ENCODE measurements at regions not wholly inside any gene's neighbourhood (a gene's known extent, or its start where the extent isn't known, plus 50 kb on each side); places are given as distances from the start of the nearest gene placed in this dataset.

DNA sequence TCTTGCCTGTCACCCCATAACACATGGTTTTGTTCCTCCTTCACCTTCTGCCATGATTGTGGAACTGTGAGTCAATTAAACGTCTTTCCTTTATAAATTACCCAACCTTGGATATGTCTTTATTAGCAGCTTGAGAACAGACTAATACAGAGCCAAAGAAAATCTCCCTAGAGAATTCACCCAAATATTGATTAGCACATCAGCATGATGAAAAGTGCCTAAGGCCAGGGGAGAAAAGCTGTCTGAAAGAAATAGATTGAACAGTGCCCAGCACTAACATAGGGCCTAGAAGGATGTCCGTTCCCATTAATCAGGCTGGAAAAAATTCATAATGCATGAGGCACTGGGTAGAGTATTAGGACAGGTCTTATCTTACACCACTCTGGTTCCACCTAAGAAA is 111.9 kb upstream of the CALN1 start:
- no peaks in the 10 kb centered on the region for H3K9me3 ChIP-seq
- no peak overlapping the region for H3K4me3 ChIP-seq
- H3K36me3 ChIP-seq, result no peaks in the 10 kb centered on the region
- H3K27me3 ChIP-seq, result no peaks in the 10 kb centered on the region
- no peak for DNase-seq

DNA sequence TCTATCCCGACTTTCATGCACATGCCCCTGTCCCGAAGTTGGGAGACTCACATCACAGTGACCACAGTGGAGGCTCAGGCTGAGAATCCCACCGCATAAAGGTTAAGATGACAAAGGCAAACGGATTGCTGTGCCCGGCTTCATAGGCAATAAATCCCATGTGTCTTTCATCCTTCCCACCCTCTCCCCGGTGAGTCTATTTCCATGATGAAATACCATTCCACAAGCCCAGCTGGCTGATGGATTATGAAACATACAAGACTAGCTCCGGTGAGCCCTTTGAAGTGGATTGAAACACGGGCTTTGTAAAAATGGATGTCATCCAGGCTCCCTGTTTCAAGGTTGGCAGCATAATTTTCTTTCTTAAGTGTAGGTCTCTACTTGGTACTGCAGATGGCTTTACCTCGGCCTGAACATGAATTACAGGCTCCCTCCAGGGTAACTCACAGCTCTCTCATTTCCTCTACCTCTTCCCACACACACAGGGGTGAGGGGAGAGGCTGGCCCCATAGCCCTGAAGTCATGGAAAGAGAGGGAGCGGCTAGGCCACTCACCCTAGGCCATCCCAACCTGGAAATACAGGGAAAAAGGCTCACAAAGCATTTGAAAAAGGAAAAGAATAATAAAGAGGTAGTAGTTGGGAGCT is 92.0 kb upstream of the CALN1 start:
- no peak overlapping the region for H3K4me3 ChIP-seq
- no peaks in the 10 kb centered on the region for H3K36me3 ChIP-seq
- no peak for DNase-seq
- no peaks in the 10 kb centered on the region for H3K27me3 ChIP-seq
- H3K9me3 ChIP-seq, result no peaks in the 10 kb centered on the region

DNA sequence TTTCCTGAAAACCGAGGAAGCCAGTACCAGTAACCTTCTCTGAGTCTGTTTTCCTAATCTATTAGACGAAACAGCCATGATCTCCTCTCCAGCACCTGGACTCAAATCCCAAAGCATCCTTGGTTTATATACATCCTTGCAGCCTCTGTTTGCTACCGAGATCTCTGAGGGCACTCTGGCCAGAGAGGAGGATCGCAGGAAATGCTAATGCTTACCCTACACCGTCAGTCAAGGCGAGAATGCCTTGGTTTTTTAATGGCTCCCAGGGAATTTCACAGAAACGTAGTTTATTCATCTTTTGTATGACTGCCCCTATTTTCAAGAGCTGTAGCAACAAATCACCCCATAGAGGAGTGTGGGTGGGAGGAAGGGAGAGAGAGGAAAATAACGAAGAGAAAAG is 91.5 kb upstream of the CALN1 start:
- Histone ChIP-seq H3K27me3 (no peaks in the 10 kb centered on the region), H3K36me3 (no peaks in the 10 kb centered on the region), H3K9me3 (no peaks in the 10 kb centered on the region), H3K4me3 (no peak overlapping the region)
- DNase-seq, result no peak

DNA sequence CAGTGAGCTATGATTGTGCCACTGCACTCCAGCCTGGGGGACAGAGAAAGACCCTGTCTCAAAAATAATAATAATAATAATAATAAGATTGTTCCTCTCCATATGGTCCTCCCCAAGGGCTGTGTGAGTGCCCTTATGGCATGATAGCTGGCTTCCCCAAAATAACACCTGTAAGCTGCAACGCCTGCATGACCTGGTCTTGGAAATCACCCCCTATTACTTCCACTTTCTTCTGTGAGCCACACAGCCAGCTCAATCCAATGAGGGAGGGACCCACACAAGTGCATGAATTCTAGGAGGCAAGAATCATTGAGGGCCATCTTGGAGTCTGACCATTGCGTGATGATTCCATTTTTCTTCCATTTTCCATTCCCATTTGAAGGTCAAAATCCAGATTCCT is 82.7 kb upstream of the CALN1 start:
- no peaks in the 10 kb centered on the region for H3K36me3 ChIP-seq
- H3K9me3 ChIP-seq, result no peaks in the 10 kb centered on the region
- DNase-seq, result no peak
- H3K4me3 ChIP-seq, result no peak overlapping the region
- no peaks in the 10 kb centered on the region for H3K27me3 ChIP-seq

DNA sequence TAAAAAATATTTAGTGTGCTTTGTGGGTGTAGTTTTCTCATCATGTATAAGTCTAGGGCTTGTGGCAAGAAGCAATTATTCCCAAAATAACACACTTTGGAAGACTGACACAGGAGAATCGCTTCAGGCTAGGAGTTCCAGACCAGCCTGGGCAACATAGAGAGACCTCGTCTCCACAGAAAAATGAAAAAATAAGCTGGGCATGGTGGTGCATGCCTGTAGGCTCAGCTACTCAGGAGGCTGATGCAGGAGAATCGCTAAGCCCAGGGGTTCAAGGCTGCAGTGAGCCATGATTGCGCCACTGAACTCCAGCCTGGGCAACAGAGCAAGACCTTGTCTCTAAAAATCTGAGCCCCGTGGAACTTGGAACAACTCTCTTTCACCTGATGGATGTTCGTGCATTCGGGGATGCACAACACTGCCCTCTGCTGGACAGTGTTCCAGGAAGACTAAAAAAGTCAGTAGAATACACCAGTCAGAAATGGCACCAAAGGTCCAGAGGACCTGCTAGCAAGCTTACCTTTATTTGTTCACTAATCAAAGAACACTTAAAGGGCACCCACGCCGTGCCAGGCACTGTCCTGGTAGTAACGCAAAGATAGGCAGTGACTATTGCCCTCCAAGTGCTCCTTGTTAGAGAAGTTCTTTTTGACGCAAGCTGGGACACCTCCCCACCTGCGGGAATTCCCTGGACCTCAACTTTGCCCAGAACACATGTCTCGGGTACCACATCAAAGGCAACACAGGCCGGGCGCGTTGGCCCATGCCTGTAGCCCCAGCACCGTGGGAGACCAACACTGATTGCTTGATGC is 81.9 kb upstream of the CALN1 start:
- Histone ChIP-seq H3K27me3 (no peaks in the 10 kb centered on the region), H3K4me3 (no peak overlapping the region), H3K36me3 (no peaks in the 10 kb centered on the region), H3K9me3 (no peaks in the 10 kb centered on the region)
- DNase-seq, result peak; percentile 6

DNA sequence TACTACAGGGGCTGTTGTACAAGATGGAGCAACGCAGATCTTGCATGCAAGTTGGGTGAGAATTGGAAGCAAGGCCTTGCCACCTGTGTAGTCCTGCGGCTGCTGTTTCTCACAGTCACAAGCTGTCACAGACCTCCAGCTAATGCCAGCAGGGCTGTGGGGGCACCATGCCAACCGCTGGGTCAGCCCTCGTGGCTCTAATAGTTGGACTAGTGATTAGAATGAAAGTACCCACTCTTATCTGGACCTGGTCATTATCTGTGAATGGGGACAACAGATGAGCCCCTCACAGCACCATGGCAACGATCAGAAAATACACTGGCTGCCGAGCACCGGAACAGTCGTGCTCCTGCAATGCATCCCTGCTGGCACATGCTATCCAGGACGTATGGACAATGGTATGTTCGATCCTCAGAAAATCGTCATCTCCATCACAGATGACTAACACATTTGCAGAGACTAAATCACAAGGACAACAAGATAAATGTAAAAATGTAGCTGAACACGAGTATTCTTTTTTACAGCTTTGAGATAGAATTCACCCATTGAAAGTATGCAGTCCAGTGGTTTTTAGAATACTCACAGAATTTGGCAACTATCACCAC is 80.4 kb upstream of the CALN1 start:
- no peaks in the 10 kb centered on the region for H3K9me3 ChIP-seq
- H3K27me3 ChIP-seq, result no peaks in the 10 kb centered on the region
- DNase-seq, result no peak
- no peak overlapping the region for H3K4me3 ChIP-seq
- no peaks in the 10 kb centered on the region for H3K36me3 ChIP-seq

DNA sequence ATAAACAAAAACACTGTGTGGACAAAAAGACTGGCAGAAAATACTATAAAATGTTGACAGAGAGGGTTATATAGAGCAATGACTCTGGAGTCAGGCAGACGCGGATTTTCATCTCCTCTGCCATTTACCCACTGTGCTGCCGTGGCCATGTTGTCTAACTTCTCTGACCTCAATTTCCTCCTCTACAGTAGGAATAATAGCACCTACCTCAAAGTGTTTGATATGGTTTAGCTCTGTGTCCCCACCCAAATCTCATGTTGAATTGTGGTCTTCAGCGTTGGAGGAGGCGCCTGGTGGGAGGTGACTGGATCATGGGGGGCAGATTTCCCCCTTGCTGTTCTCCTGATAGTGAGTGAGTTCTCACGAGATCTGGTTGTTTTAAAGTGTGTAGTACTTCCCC is 78.2 kb upstream of the CALN1 start:
- no peaks in the 10 kb centered on the region for H3K36me3 ChIP-seq
- no peaks in the 10 kb centered on the region for H3K9me3 ChIP-seq
- DNase-seq, result no peak
- H3K27me3 ChIP-seq, result no peaks in the 10 kb centered on the region
- no peak overlapping the region for H3K4me3 ChIP-seq

DNA sequence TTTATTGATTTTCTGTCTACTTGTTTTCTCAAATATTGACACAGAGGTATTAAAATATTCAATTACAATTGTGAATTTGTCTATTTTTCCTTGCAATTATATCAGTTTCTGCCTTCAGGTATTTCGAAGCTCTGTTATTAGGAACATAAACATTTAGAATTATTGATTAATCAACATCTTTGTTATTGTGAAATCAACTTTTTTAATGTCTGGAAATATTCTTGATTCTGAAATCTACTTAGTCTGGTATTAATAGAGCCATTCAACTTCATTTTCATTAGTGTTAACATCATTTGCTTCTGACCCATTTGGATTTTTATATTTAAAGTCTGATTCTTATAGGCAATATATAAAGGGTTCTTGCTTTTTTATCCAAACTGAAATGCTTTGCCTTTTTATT is 69.8 kb upstream of the CALN1 start:
- Histone ChIP-seq H3K36me3 (no peaks in the 10 kb centered on the region), H3K4me3 (no peak overlapping the region), H3K27me3 (no peaks in the 10 kb centered on the region), H3K9me3 (no peaks in the 10 kb centered on the region)
- no peak for DNase-seq

DNA sequence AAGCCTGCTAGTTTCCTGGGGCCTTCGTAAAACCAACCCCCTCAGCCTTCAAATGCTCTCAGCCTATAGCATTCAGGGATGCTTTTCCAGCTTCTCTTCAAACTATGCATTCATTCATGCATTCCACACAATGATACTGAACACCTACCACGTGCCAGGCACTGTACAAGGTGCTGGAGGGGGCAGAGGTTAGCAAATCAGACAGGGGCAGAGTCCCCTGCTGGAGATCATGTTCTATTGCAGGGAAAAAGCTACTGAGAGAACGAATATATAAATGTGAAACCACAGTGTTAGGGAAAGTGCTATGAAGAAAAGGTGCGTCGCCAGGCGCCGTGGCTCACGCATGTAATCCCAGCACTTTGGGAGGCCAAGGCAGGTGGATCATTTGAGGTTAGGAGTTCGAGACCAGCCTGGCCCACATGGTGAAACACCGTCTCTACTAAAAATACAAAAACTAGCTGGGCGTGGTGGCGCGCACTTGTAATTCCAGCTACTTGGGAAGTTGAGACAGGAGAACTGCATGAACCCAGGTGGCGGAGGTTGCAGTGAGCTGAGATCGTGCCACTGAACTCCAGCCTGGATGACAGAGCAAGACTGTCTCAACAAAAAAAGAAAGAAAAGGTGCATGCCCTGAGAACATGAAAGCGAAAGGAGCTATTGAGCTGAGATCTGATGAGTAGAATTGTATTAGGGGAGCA is 64.6 kb upstream of the CALN1 start:
- Histone ChIP-seq H3K9me3 (no peaks in the 10 kb centered on the region), H3K36me3 (no peaks in the 10 kb centered on the region), H3K27me3 (no peaks in the 10 kb centered on the region), H3K4me3 (no peak overlapping the region)
- no peak for DNase-seq

DNA sequence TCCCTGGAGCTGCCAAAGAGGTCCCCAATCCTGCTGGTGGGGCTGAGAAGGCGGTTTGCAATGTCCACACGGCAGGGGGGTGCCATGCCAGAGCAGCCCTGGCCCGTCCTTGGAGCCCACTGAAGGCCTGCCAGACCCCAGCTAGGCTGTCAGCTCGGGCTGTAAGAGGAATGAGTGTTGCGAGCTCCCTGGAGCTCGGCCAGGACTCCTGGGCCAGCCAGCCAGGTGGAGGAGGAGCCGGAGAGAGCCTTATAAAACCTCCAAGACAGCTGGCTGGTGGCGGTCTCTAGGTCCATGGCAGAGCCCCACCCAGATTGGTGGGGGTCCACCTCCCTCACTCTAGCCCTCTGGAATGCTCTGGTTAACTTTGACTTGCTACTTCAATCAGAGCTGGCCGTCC is 55.1 kb upstream of the CALN1 start:
- Histone ChIP-seq H3K9me3 (no peaks in the 10 kb centered on the region), H3K36me3 (no peaks in the 10 kb centered on the region), H3K4me3 (no peak overlapping the region), H3K27me3 (no peaks in the 10 kb centered on the region)
- DNase-seq, result no peak

DNA sequence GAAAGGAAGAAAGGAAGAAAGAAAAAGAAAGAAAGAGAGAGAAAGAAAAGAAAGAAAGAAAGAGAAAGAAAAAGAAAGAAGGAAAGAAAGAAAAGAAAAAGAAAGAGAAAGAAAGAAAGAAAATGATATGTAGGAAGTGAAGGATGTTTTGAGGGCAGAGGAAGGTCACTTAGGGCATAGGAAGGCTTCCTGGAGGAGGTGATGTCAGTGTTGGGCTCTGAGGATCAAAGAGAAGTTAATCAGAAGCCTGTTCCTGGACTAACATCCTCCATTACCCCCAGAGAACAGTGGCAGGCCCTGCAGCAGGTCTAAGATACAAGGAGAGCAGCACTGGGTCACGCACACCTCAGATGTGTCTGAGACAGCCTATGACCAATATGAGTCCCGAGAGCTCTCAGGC is 54.7 kb upstream of the CALN1 start:
- no peaks in the 10 kb centered on the region for H3K27me3 ChIP-seq
- H3K4me3 ChIP-seq, result no peak overlapping the region
- H3K9me3 ChIP-seq, result no peaks in the 10 kb centered on the region
- no peaks in the 10 kb centered on the region for H3K36me3 ChIP-seq
- no peak for DNase-seq

DNA sequence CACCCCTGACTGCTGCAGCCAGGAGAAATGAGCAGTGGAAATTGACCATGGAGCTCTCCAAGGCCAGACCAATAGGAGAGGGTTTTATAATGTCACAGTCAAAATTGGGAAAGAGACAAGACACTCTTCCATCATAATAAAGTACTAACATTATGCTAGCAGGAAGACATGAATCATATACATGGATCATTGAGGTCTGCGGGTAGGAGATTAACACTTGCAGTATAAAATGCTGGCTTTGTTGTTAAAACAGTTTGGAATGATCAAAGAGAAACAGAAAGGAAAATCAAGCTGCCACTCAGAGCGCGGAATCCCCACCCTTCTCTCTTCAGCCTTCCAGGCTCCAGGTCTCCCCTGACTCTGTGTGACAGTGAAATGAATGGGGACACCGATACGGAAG is 53.4 kb upstream of the CALN1 start:
- H3K36me3 ChIP-seq, result no peaks in the 10 kb centered on the region
- H3K4me3 ChIP-seq, result no peak overlapping the region
- no peaks in the 10 kb centered on the region for H3K9me3 ChIP-seq
- H3K27me3 ChIP-seq, result no peaks in the 10 kb centered on the region
- no peak for DNase-seq

DNA sequence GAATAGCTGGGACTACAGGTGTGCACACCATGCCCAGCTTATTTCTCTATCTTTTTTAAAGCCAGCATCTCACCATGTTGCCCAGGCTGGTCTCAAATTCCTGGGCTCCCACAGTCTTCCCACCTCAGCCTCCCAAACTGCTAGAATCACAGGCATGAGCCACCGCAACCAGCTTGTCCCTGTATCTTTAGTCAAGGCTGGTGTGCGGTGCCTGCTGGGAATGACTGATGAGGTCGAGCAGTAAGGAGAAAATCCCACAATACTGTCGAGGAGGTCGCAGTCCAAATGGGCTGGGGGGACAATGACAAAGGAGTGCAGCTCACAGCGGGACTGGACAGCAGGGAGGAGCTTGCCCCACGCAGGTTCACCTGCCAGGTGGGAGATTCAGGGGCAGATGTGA is 50.2 kb upstream of the CALN1 start:
- Histone ChIP-seq H3K27me3 (no peaks in the 10 kb centered on the region), H3K9me3 (no peaks in the 10 kb centered on the region), H3K36me3 (no peaks in the 10 kb centered on the region), H3K4me3 (no peak overlapping the region)
- DNase-seq, result no peak
